ENCODE measurements at regions not wholly inside any gene's neighbourhood (a gene's known extent, or its start where the extent isn't known, plus 50 kb on each side); places are given as distances from the start of the nearest gene placed in this dataset.
A peak's percentile ranks its signal among the peaks of the same experiment; 100 is the strongest.

GRCh38 chr7:35985126-35985754 lies 167.8 kb upstream of the EEPD1 start:
- H3K79me2 ChIP-seq (ENCODE audit: control insufficient read depth, insufficient read depth, low read length): no peaks in the 10 kb centered on the region
- no peak overlapping the region for H2AFZ ChIP-seq (ENCODE audit: low read depth, low read length)
- H3K27ac ChIP-seq (ENCODE audit: insufficient read depth, low read depth, low read length): no peak overlapping the region
- dilution Hi-C loops (cut with MboI; ENCODE audit: extremely low pct_ligation_motif_present, low sequenced_read_pairs): no loop called here
- TF ChIP-seq GATA2 (IDR thresholded peaks at IDR 0.05; ENCODE audit: insufficient read depth, insufficient read length, low read depth, low read length): no peak
- TF ChIP-seq CTCF (IDR thresholded peaks at IDR 0.05; ENCODE audit: extremely low read depth in 1 of 2, insufficient read depth in 1 of 2, low read depth in 1 of 2, low read length in 2 of 2): peak; percentile 87 to 90
- no peak for TF ChIP-seq MYC (IDR thresholded peaks at IDR 0.05; ENCODE audit: low read depth, low read length)
- TF ChIP-seq POLR2AphosphoS5 (IDR thresholded peaks at IDR 0.05; ENCODE audit: insufficient read depth, low read depth, low read length): no peak
- no peak for TF ChIP-seq JUN (IDR thresholded peaks at IDR 0.05; ENCODE audit: borderline replicate concordance, insufficient read depth, insufficient read length, low read depth)
- no peak overlapping the region for H3K4me3 ChIP-seq (replicated peaks in 1 of 3; ENCODE audit: insufficient read depth in 1 of 3, low read depth in 1 of 3, low read length in 3 of 3)
- H3K4me2 ChIP-seq (ENCODE audit: insufficient read depth, low read length): no peak overlapping the region
- no peaks in the 10 kb centered on the region for H3K36me3 ChIP-seq (ENCODE audit: control insufficient read depth in 2 of 2, extremely low read depth in 1 of 2, insufficient read depth in 2 of 2, low read length in 2 of 2)
- H4K20me1 ChIP-seq (replicated peaks; ENCODE audit: control insufficient read depth, extremely low read depth, insufficient read depth, low read length): no peaks in the 10 kb centered on the region
- FAIRE-seq (peak; percentile 65), DNase-seq (ENCODE audit: low read depth, low spot score) (peak; percentile 67)
- H3K9ac ChIP-seq (replicated peaks; ENCODE audit: extremely low read depth, insufficient read depth, low read length): no peak overlapping the region
- H3K9me3 ChIP-seq (replicated peaks; ENCODE audit: control insufficient read depth, insufficient read depth, low read length): no peaks in the 10 kb centered on the region
- intact Hi-C loops (cut with micrococcal nuclease): loop anchor here (1.0 to 10.0 kb wide), 5 partner anchors 52 to 334 kb away; no protein-coding TSS in a partner anchor
- H3K9me1 ChIP-seq (replicated peaks; ENCODE audit: control insufficient read depth, extremely low read depth, insufficient read depth, low read length): no peaks in the 10 kb centered on the region
- POLR2A ChIA-PET: no interaction called here
- H3K4me1 ChIP-seq (ENCODE audit: control insufficient read depth, extremely low read depth, insufficient read depth, low read length): no peaks in the 10 kb centered on the region
- no peaks in the 10 kb centered on the region for H3K27me3 ChIP-seq (ENCODE audit: control insufficient read depth in 2 of 2, insufficient read depth in 2 of 2, low read length in 2 of 2)
- CTCF ChIA-PET: interaction anchor here (0.7 to 4.3 kb wide), 27 partner anchors 9 to 333 kb away, joined by 3 to 203 read pairs (median 4); no protein-coding TSS in a partner anchor
- BruUV-seq (replicated peaks): no TSS peak

Data from endothelial cell of umbilical vein (primary cell).